ENCODE measurements at regions not wholly inside any gene's neighbourhood (a gene's known extent, or its start where the extent isn't known, plus 50 kb on each side); places are given as distances from the start of the nearest gene placed in this dataset.

- DNase-seq: no peak
Observed at GRCh38 chr9:28032268-28032590, 458.9 kb upstream of the C9orf72 start.

GRCh38 chr9:28034242-28034641 lies 461.0 kb upstream of the C9orf72 start:
- DNase-seq: no peak

GRCh38 chr9:28037968-28038367 lies 464.7 kb upstream of the C9orf72 start:
- no peak for DNase-seq

GRCh38 chr9:28045051-28045450 lies 471.8 kb upstream of the C9orf72 start:
- DNase-seq: no peak

GRCh38 chr9:28050046-28050445 lies 476.8 kb upstream of the C9orf72 start:
- DNase-seq: peak; percentile 4

- no peak for DNase-seq
Observed at GRCh38 chr9:28050941-28051340, 477.7 kb upstream of the C9orf72 start.

GRCh38 chr9:28051559-28052503 lies 478.6 kb upstream of the C9orf72 start:
- DNase-seq: no peak

GRCh38 chr9:28053096-28053777 lies 480.0 kb upstream of the C9orf72 start:
- no peak for DNase-seq

- no peak for DNase-seq
Observed at GRCh38 chr9:28056006-28056405, 482.7 kb upstream of the C9orf72 start.

- DNase-seq: no peak
Observed at GRCh38 chr9:28056466-28056865, 483.2 kb upstream of the C9orf72 start.

GRCh38 chr9:28059192-28059591 lies 485.9 kb upstream of the C9orf72 start:
- no peak for DNase-seq

- no peak for DNase-seq
Observed at GRCh38 chr9:28064241-28064815, 491.0 kb upstream of the C9orf72 start.

- DNase-seq: peak; percentile 2
Observed at GRCh38 chr9:28073270-28073669, 500.0 kb upstream of the C9orf72 start.

GRCh38 chr9:28079677-28080076 lies 506.4 kb upstream of the C9orf72 start:
- DNase-seq: no peak

- DNase-seq: no peak
Observed at GRCh38 chr9:28082671-28083070, 509.4 kb upstream of the C9orf72 start.

GRCh38 chr9:28086881-28087280 lies 513.6 kb upstream of the C9orf72 start:
- no peak for DNase-seq

GRCh38 chr9:28092981-28093936 lies 520.0 kb upstream of the C9orf72 start:
- no peak for DNase-seq

- DNase-seq: no peak
Observed at GRCh38 chr9:28101509-28101908, 528.2 kb upstream of the C9orf72 start.

- no peak for DNase-seq
Observed at GRCh38 chr9:28105001-28105400, 531.7 kb upstream of the C9orf72 start.

GRCh38 chr9:28120184-28120583 lies 546.9 kb upstream of the C9orf72 start:
- DNase-seq: no peak

GRCh38 chr9:28120626-28121025 lies 547.3 kb upstream of the C9orf72 start:
- DNase-seq: no peak

- no peak for DNase-seq
Observed at GRCh38 chr9:28121366-28121765, 548.1 kb upstream of the C9orf72 start.

GRCh38 chr9:28124917-28125316 lies 551.6 kb upstream of the C9orf72 start:
- no peak for DNase-seq
